HG02678 (cell line): ENCODE measurements at regions not wholly inside any gene's neighbourhood (a gene's known extent, or its start where the extent isn't known, plus 50 kb on each side); places are given as distances from the start of the nearest gene placed in this dataset.

Experiments used
- ATAC-seq: cut with Tn5 transposase; IDR thresholded peaks from one replicate; pipeline ENCODE4 v1.9.1; 2021; ENCODE audit warnings: mild to moderate bottlenecking, moderate library complexity; ENCODE audit not compliant: unreplicated experiment

GRCh38 chr21:24289539-24289938, 1317.7 kb downstream of the MRPL39 start:
- no peak for ATAC-seq

GRCh38 chr21:24280596-24280995, 1326.7 kb downstream of the MRPL39 start:
- ATAC-seq, result no peak

GRCh38 chr21:24278711-24279110, 1328.6 kb downstream of the MRPL39 start:
- ATAC-seq, result no peak

GRCh38 chr21:24276204-24276603, 1331.1 kb downstream of the MRPL39 start:
- ATAC-seq, result no peak

GRCh38 chr21:24275616-24276015, 1331.7 kb downstream of the MRPL39 start:
- ATAC-seq, result no peak

- ATAC-seq, result no peak
Measured at GRCh38 chr21:24272521-24272938, 1334.8 kb downstream of the MRPL39 start.

GRCh38 chr21:24265987-24266386, 1341.3 kb downstream of the MRPL39 start:
- no peak for ATAC-seq

- no peak for ATAC-seq
Measured at GRCh38 chr21:24260751-24261150, 1346.5 kb downstream of the MRPL39 start.

GRCh38 chr21:24259241-24259640, 1348.0 kb downstream of the MRPL39 start:
- ATAC-seq, result no peak

GRCh38 chr21:24255591-24255990, 1351.7 kb downstream of the MRPL39 start:
- ATAC-seq, result no peak

- no peak for ATAC-seq
Measured at GRCh38 chr21:24225431-24225830, 1381.8 kb downstream of the MRPL39 start.

- ATAC-seq, result no peak
Measured at GRCh38 chr21:24224422-24224821, 1382.9 kb downstream of the MRPL39 start.

GRCh38 chr21:24223624-24224023, 1383.7 kb downstream of the MRPL39 start:
- ATAC-seq, result no peak

- no peak for ATAC-seq
Measured at GRCh38 chr21:24222676-24223075, 1384.6 kb downstream of the MRPL39 start.

- ATAC-seq, result no peak
Measured at GRCh38 chr21:24220446-24220845, 1386.8 kb downstream of the MRPL39 start.

- no peak for ATAC-seq
Measured at GRCh38 chr21:24217151-24217550, 1390.1 kb downstream of the MRPL39 start.

- ATAC-seq, result no peak
Measured at GRCh38 chr21:24210130-24210529, 1397.2 kb downstream of the MRPL39 start.

- ATAC-seq, result no peak
Measured at GRCh38 chr21:24208562-24209260, 1398.6 kb downstream of the MRPL39 start.

- no peak for ATAC-seq
Measured at GRCh38 chr21:24205319-24205718, 1402.0 kb downstream of the MRPL39 start.

GRCh38 chr21:24204641-24205040, 1402.6 kb downstream of the MRPL39 start:
- ATAC-seq, result no peak

- peak; percentile 69 for ATAC-seq
Measured at GRCh38 chr21:24200052-24200451, 1407.2 kb downstream of the MRPL39 start.

GRCh38 chr21:24197923-24198322, 1409.4 kb downstream of the MRPL39 start:
- no peak for ATAC-seq

GRCh38 chr21:24197132-24197643, 1410.1 kb downstream of the MRPL39 start:
- ATAC-seq, result peak; percentile 77
